HG02642 (cell line): ENCODE measurements at regions not wholly inside any gene's neighbourhood (a gene's known extent, or its start where the extent isn't known, plus 50 kb on each side); places are given as distances from the start of the nearest gene placed in this dataset.

Experiments
- ATAC-seq: cut with Tn5 transposase; IDR thresholded peaks from one replicate; pipeline ENCODE4 v1.9.1; 2021; ENCODE audit warnings: mild to moderate bottlenecking; ENCODE audit not compliant: unreplicated experiment, poor library complexity

DNA sequence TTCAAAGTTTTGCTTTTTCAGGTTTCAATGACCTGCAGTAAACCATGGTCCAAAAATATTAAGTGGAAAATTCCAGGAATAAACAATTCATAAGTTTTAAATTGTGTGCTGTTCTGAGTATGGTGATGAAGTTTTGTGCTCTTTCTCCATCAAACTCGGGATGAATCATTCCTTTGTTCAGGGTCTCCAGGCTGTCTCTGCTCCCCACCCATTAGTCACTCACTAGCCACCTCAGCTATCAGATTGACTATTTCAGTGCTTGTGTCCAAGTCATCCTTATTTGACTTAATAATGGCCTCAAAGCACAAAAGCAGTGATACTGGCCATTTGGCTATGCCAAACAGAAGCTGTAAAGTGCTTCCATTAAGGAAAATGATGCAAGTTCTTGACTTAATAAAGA is 1140.4 kb downstream of the EFNB2 start:
- ATAC-seq = no peak

DNA sequence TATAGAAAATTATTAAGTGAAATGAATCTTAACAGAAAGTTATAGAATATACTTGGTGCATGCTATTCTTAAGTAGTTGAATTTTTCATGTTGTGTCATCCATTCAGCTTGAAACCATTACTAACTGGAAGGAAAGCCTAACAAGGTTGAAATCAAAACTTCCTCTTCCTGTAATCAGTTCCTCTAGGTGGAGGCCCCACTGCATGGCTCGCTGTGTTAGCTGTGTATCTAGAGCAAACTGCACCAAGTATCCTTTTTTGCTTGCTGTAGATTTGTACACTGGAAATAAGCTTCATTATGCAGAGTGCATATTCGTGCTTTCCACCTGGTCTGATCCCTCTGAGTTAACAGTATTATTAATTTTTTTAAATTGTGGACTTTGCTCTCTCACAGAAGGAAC is 1146.1 kb downstream of the EFNB2 start:
- no peak for ATAC-seq

DNA sequence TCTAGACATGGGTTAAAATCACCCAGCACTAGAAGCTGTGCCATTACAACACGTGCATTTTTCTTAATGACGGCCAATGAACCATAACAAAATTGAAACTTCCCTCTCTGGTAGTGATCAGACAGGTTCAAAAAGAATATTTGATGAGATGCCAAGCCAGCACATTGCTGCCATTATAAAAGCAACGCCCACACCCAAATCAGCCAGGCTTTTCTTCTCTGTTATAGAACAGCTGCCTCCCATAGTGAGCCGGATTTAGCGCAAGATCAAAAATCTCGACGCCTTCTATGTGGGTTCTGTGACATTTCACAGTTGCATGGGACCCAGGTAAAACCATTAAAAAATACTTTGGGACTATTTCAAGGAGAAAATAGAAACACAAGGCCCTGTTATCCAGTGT is 1158.0 kb downstream of the EFNB2 start:
- no peak for ATAC-seq

DNA sequence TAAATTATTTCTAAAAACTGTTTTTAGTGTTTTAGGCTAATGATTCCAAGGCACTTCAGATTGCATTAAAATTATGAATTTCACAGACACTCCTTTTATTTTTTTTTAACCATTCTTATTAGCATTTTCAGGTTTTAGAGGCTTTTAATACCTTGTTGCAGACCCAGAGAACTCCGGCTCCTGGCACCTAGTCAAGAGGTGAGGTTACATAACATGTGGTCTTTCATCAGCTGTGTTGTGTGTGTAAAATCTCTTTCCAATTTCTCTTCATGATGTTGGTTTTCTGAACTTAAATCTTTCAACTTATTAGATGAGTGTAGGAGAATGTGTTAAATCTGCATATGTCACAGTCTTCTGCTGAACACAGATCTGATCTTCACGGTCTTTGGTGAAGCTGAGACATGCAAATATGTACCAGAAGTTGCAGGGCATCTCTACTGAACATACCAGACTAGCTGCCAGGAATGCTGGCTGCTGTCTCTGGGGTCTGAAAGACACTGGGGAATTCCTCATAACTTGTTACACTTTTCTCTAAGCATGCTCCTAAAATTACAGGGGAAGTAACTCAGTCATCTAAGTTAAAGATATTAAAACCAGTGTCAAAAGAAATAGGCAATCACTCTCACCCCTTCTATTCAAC is 1165.3 kb downstream of the EFNB2 start:
- ATAC-seq = no peak

DNA sequence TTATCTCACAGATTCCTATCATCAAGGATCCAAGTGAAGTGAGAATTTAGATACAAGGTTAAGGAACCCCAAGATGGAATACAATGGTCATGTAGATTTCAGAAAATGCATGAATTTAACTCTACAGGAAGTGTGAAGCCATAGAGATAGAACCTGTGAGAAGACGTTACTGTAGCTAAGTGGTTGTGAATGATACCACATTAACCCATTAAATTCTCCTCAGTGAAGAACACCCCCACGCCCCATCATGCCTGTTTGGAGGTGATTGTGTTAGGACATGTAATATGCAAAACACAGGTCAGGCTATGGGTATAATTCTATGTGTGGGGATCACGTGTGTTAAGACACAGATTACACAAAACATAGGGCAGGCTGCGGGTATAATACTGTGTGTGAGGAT is 1166.7 kb downstream of the EFNB2 start:
- no peak for ATAC-seq

DNA sequence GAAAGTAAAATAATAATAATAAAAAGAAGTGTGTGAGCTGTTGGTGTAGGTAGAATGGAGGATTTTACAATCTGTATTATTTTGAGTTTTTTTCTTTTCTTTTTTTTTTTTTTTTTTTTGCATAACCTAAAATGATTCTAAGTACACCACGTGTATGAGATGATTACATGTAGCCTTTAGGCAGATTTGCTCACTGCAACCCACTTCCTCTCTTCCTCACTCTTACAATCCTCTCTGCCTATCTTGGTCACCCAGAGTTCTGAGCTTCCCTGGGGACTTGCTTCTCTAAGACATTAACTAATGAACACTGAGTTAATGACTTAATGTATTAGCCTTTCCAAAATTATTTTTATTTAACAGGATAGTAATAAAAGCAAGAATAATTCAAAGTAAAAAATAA is 1169.6 kb downstream of the EFNB2 start:
- no peak for ATAC-seq

DNA sequence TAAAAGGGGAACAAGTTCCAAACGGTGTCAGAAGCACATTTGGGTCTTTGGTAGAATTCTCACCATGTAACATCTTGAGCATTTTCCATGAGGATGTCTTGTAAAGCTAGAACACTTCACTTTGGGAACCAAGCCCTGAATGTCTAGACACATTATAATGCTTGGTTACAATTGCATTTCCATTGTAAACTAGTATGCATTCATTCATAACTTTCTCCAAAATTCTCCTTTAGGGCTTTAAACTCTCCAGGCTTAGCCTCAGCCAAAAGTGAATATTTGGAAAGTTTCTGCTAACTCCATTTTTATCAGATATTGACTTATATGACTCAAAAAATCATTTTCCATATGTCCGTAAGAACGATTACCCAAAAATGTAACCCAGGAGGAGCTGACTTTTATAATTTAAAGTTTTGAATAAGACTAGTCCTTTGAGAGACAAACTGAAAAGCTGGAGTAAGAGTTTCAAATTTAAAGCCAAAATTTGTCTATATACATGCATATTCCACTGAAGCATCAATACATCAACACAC is 1170.4 kb downstream of the EFNB2 start:
- ATAC-seq = no peak

DNA sequence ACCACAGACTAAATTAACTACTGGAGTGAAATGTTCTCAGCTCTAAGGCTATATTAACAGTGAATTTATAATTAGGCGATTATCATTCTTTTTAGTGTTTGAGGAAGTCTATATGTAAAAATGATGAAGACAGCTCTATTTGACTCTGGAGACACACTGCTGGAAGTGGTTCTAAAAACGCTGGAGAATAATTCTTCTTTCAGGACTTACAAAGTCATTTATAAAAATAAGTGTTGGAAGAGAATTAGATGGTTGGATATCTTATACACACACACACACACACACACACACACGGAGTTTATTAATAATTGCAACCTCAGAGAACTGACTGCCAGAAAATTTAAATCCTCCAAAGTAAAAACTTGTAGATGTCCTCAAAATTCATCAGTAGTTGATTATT is 1171.3 kb downstream of the EFNB2 start:
- ATAC-seq = no peak

DNA sequence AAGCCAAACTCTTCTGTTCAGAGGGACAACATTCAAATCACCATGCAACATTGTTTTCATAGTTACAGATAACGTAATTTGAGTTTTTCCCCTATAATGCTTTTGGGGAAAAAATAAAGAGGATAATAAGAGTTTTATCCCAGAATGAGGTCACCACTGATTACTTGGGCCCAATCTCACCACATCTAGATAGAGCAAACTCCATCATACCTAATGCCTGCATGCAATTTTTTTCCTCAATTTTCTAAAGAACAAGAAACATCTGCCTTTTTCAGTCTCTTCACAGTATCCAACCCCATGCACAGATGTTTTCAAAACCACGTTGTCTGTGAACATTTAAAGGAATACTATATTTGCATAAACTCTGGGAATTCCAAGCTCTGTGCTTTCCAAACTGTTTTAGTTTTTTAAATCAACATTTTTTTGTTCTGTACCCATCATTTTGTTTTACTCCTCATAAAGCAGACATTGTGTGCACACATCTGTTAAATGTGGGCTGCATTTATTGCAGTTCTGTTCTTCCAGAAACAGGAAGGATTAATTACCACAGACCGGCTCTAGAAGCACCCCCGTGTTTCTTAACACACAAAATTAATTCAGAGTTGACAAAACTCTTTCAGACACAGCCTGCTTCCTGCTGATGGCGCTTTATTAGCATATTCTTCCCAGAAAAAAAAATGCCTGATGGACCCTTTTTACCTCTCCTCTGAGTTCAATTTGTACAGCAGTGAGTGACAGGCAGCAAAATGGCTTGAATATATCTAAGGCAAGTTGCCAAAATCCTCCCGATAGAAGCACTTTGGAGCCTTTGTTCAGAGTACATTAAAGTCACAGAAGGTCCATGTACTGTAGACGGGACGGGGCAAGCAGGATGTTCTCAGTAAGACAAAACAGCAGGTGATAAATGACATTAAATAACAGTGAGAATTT is 1171.9 kb downstream of the EFNB2 start:
- ATAC-seq = no peak

DNA sequence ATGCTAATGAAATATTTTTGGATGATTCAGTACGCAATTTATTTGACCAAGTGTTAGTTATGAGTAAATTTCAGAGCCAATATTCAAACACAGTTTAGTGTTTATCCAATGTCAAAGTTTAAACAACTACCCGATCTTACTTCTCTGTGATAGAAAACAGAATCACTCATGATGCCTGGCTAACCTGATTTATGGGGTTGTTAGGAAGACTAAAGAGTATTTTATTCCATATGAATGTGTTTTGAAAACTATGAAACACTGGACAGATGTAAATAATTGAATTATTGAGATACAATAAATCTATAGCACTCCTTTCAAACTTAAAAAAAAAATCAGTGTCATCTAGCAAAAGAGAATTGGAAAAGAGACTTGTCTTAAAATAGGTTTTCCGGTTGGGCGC is 1181.8 kb downstream of the EFNB2 start:
- ATAC-seq = no peak

DNA sequence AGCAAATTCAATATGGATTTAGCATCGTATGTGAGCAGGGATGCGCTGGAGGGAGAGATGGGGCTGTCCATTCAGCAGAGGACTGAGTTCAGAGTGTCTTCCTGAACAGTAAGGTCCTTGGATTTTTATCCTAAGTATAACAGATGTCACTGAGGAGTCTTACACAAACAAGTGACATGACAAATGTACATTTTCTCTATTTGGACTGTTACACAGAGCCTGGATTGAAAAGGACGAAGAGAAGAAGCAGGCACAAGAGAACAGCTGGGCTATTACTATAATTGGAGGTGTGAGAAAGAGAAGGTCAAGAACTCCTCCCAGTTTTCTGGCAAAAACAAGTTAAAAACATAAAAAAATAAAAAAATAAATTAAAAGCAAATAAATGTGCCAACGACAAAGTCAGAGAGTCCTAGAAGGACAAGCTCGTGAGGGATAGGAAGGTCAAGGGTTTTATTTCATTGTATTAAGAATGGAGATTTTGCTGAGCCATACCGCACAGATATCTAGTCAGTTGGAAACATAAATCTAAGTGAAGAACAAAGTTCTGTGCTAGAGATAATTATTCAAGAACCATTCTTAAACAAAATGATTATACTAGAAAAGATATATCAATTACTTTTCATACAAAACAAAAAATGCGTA is 1186.3 kb downstream of the EFNB2 start:
- no peak for ATAC-seq

DNA sequence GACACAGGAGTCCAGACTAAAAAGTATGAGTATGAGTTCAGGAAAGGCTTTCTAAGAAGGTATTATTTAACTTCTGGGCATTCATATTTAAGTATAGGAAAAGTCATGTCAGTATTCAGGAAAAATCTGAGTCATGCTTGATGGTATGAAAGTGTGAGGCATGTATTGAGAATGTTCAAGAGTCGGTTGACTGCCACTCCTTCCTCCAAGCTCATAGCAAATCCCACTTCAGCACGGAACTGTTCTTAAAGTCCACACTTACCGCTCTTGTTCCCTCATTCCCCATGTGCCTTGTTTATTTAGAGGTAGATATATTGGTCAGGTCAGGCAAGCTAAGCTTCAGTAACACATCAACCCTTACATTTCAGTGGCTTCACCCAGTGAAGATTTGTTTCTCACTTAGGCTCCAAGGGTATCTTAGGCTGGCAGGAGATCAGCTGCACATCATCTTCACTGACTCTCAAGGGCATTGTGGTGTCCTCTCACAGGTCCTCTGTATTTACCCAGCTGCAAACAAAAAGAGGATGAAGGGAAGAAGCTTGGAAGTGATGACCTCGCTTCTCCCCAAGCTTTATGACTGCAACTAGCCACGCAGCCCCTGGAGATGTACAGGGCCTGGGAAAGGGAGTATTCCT is 1189.2 kb downstream of the EFNB2 start:
- ATAC-seq = no peak

DNA sequence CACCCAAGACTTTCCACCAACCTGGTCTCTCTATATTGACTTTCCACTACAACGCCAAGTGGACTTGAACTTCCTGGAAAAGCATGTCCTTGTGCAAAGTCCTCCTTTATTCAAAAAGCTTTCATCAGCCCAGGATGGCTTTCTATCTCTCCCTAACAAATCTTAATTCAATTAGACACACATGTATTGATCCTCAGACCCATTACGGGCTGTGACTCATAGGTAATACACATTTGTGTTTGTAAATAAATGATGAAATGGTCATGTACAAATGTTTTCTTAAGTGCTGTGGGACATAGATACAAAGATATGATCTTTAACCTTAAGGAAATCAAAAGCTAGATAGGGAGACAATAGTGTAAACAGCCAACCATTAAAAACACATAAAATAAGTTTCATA is 1189.7 kb downstream of the EFNB2 start:
- no peak for ATAC-seq

DNA sequence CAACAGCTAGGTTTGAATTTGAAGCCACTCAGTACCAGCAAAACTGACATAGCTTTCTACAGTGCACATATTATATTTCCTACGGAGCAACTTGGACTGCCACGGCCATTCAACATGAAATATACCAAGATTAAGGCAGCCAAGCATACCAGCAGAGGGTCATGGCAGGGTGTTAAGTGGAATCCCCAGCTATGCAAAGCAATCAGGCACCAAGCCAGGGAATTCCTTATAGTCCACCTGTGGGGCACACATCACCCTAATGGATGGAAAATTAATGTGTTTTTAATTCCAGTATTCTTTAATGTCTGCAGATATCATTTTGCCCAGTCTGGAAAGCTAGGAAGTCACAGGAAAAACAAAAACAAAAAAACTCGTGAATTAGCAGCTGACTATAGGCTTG is 1190.3 kb downstream of the EFNB2 start:
- ATAC-seq = no peak

DNA sequence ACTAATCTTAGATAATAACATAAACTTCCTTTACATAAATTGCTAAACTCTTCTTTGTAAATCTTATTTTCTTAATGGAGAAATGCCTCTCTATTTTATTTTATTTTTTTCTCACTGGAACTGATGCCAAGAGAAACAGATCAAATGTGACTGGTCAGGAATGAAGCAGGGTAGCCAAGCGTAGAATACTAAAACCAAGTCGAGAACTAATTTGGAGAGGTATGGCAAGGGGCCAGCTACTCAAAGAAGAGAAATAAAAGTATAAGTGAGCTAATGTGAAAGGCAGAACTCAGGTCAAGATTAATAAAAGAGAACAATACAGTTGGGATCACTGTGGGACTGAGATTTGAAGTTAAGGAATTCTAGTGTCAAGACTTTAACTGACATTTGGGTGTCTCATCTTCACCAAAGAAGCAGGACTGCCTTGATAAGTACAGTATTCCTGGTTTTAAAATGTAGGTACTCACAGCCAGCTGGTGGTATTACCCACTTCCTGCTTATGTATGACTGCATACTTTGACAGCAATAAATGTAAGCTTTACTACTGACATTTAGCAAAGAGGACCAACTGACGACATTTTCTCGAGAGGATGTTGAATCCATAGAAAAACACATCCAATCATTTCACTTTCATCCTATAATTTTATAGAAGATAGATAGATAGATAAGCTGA is 1192.2 kb downstream of the EFNB2 start:
- no peak for ATAC-seq

DNA sequence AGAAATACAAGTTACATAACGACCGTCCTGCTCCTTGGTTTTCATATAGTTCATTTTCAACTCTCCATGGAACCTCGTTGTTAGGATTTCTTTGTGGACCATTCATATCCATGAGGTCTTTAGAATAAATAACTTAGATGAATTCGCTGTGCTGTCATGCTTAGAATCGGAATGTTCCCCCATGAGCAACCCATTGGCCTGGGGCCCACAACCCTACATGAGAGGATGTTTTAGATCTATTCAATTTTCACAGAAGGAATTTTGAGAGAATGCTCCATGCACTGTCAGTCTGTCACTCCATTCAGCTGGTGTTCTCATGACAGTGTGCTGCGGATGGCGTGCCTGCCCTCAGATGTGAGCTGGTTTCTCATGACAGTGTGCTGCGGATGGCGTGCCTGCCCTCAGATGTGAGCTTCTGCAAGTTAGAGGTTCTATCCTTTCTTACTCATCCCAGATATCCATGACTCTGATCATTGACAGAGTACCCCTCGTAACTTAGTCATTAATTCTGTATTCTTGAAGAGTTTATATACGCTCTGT is 1193.1 kb downstream of the EFNB2 start:
- ATAC-seq = no peak

DNA sequence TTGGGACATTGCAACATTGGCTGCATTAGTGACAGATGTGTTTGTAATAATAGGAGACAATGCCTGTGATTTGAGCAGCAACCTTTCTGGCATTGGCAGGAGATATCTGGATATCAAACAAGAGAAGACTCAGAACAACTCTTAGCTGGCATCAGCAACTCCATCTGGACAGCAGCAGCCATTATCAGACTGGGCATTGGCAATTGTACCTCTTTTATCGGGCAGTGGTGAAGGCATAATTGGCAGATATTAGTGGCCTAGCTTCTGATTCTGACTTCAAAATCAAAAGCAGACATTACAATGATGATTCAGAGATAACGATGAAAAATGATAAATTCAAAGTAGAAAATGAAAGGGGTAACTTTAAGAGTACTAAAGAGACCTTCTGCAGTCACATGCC is 1193.7 kb downstream of the EFNB2 start:
- ATAC-seq = no peak

DNA sequence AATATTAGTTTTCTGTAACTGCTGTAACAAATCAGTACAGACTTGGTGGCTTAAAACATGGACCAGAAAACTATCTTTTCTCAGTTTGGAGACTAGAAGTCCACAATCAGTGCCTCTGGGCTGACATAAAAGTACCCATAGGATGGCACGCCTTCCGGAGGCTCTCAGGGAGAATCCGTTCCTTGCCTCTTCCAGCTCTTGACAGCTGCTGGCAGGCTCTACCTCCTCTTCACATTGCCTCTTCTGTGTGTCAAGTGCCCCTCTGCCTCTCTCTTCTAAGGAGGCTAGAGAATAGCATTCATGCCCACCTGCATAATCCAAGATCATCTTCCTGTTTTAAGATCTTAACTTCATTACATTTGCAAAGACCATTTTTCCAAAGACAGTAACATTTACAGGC is 1194.2 kb downstream of the EFNB2 start:
- no peak for ATAC-seq

DNA sequence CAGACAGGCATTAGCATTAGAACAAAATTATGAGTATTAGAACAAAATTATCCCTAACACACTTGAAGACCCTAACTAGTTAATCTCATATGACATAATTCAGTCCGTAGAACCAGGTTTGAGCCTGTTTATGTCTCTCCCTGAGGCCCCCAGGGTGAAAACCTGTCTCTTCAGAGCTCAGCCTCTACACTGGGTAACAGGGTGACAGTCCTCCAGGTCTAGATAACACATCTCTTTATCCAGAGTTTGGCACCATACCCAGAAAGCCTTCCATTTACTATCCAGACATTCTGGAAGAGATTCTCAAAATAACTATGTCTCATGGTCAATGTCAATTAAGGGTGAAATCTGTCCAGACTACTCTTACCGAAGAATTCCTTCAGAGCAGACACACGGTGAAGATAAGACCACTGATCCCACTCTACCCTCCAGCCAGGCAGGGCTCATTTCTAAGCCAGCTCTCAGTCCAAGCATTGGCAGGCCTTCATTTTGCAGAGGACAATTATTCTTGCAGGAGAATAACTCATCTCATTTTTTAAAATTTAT is 1195.3 kb downstream of the EFNB2 start:
- no peak for ATAC-seq

DNA sequence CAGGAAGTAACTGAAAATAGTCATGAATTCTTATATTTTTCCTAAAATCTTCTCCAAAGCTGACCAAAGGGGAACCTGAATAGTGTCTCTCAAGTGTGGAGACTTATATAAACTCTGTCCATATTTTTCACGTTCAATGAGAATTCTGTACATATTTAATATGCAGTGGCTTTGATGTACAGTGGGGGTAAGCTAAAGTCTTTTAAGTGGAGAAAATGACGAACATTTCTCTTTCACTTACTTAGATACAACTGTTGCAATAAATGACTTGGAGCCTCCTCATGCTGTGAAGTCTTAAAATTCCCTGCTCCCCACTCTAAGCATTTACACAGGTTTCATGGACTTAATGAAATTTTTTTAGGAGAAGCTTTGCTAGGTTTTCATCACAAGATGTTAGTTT is 1196.7 kb downstream of the EFNB2 start:
- no peak for ATAC-seq
